Small intestine (tissue), 7 donors: ENCODE measurements at regions not wholly inside any gene's neighbourhood (a gene's known extent, or its start where the extent isn't known, plus 50 kb on each side); places are given as distances from the start of the nearest gene placed in this dataset.

ENCODE experiments used
- DNase-seq, 2 donors: peaks; one replicate each; pipeline versions ENCODE4 v3.0.0 to v3.0.0-alpha.2; 2013
- FAIRE-seq: peaks from 2 replicates; lab custom pipeline; 2012; peaks lifted over from hg19 to GRCh38; lab: Jason Lieb, UNC
- H3K27ac ChIP-seq, 3 donors: one replicate each; pipeline ENCODE4 v1.5.1; 2013; ENCODE audit warnings: low read length in 2 of 3, mild to moderate bottlenecking in 2 of 3, control low read depth in 1 of 3, inconsistent platforms in 1 of 3, low read depth in 1 of 3, moderate library complexity in 1 of 3
- H3K27me3 ChIP-seq, 3 donors: one replicate each; pipeline ENCODE4 v1.6.1; 2013; ENCODE audit warnings: low read length in 3 of 3, inconsistent platforms in 1 of 3; ENCODE audit not compliant: control insufficient read depth in 3 of 3, insufficient read depth in 3 of 3
- H3K36me3 ChIP-seq, 3 donors: one replicate each; pipeline ENCODE4 v1.6.1; 2013; ENCODE audit warnings: low read length in 3 of 3, inconsistent platforms in 1 of 3, low read depth in 1 of 3, mild to moderate bottlenecking in 1 of 3, moderate library complexity in 1 of 3; ENCODE audit not compliant: control insufficient read depth in 3 of 3, insufficient read depth in 2 of 3
- H3K4me1 ChIP-seq, 3 donors: one replicate each; pipeline ENCODE4 v1.6.1; 2013; ENCODE audit warnings: low read length in 2 of 3, inconsistent platforms in 1 of 3, low read depth in 1 of 3, mild to moderate bottlenecking in 1 of 3, moderate library complexity in 1 of 3; ENCODE audit not compliant: control insufficient read depth in 3 of 3, insufficient read depth in 2 of 3
- H3K4me3 ChIP-seq, 3 donors: one replicate each; pipeline ENCODE4 v1.5.1; 2013; ENCODE audit warnings: low read length in 3 of 3, control low read depth in 1 of 3, inconsistent platforms in 1 of 3, low read depth in 1 of 3, mild to moderate bottlenecking in 1 of 3, moderate library complexity in 1 of 3
- H3K9me3 ChIP-seq, 2 donors: one replicate each; pipeline ENCODE4 v1.6.1; 2013; ENCODE audit warnings: low read depth in 1 of 2, low read length in 1 of 2; ENCODE audit not compliant: control insufficient read depth in 2 of 2, insufficient read depth in 1 of 2
- WGBS, 3 donors: extraction: QIAGEN DNeasy Blood & Tissue Kit; methylation state at CpG; one replicate each; pipeline ENCODE4 v1.1.7; 2013; 5-methylcytosine and 5-hydroxymethylcytosine counted together
- donor health status: healthy with polysubstance abuse.
- donor health status: control.
- donor health status: control.
- donor health status: Bipolar disorder and iron deficiency.
- donor health status: healthy.

DNA sequence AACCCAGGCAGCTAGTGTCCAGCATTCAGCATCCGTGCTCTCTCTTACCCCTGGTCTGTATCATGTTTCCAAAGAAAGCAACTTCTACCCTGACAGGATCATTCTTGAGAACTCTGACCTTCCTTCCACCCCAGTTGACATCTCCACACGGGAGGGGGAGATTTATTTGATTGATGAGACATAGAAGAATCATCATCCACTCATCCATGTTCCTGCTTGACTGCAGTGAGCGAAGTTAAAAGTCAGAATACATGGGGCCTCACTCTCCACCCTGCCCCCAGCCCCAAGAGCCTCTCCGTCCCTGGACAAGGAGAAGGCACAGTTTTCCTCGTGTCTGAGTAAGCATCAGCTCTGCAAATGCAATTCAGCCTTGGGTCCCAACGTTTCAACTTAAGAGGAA is 356.0 kb upstream of the TNP1 start:
- H3K4me1 ChIP-seq, result no peaks in the 10 kb centered on the region
- DNase-seq (no peak), FAIRE-seq (no peak)
- WGBS, 3 donors, result 61 to 71% (median 67%) methylated on average over 6 of the region's 6 CpGs
- no peaks in the 10 kb centered on the region for H3K36me3 ChIP-seq
- H3K27ac ChIP-seq, result no peak overlapping the region
- no peaks in the 10 kb centered on the region for H3K9me3 ChIP-seq
- H3K4me3 ChIP-seq, result no peak overlapping the region
- no peaks in the 10 kb centered on the region for H3K27me3 ChIP-seq

- Histone ChIP-seq H3K27ac (no peak overlapping the region), H3K27me3 (no peaks in the 10 kb centered on the region), H3K36me3 (no peaks in the 10 kb centered on the region), H3K9me3 (no peaks in the 10 kb centered on the region), H3K4me1 (no peaks in the 10 kb centered on the region), H3K4me3 (no peak overlapping the region)
- no peak for DNase-seq
- no peak for FAIRE-seq
- WGBS, 3 donors, result 81 to 91% (median 89%) methylated on average over 1 of the region's 1 CpG
These were observed 349.0 kb upstream of the TNP1 start for GRCh38 chr2:217208867-217209266.

DNA sequence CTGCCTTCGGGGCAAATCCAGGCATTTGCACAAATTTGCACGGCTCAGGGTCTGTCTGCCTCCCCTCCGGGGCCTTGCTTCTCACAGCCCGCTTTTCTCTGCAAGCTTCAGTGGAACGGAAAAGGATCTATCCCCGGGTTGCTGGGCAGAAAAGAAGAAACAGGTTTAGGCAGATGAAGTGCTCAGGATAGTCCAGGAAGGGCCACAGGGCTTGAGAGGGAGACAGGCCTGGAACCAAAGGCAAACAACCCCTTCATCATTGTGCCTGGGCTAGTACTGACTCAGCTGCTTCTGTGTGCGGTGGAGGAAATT is 347.8 kb upstream of the TNP1 start:
- Histone ChIP-seq H3K9me3 (no peaks in the 10 kb centered on the region), H3K27ac (no peak overlapping the region), H3K4me3 (no peak overlapping the region), H3K27me3 (no peaks in the 10 kb centered on the region), H3K36me3 (no peaks in the 10 kb centered on the region), H3K4me1 (no peaks in the 10 kb centered on the region)
- FAIRE-seq (no peak), DNase-seq (no peak)
- WGBS, 3 donors, result 84 to 88% (median 85%) methylated on average over 7 of the region's 7 CpGs

- DNase-seq (no peak), FAIRE-seq (no peak)
- H3K4me3 ChIP-seq, result no peak overlapping the region
- H3K27me3 ChIP-seq, result no peaks in the 10 kb centered on the region
- H3K9me3 ChIP-seq, result no peaks in the 10 kb centered on the region
- H3K4me1 ChIP-seq, result no peaks in the 10 kb centered on the region
- no peak overlapping the region for H3K27ac ChIP-seq
- 84 to 88% (median 88%) methylated on average over 14 of the region's 14 CpGs for WGBS, 3 donors
- H3K36me3 ChIP-seq, result no peaks in the 10 kb centered on the region
These were observed 347.2 kb upstream of the TNP1 start for GRCh38 chr2:217206907-217207698.

DNA sequence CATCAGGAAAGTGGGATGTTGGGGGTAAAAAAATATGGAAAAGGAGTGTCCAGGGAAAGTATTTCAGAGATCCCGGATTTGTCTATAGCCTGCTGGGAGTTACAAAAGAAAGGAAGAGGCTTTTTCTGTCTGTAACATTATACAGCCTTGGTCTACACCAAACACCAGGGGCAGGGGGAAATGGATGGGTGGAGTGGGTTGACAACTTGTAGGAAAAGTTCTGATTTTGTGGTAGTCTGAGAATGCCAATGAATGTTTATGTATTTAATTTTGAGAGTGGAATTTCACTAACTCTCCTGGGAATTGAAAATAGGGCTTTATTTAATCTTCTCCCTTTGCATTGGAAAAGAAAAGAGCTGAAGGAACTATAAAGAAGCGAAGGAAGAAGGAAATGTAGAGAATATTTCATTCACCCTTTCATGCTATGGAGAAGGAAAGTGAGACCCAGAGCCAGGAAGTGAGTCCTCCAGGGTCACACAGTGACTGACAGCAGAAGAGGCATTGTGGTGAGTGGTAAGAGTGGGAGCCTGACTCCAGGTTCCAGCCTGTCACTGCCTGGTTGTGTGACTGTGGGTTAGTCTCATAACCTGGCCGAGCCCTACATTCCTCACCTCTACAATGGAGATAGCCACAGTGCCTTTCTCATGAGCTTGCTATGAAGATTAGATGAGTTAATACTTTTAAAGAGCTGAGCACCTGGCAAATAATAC is 346.3 kb upstream of the TNP1 start:
- no peaks in the 10 kb centered on the region for H3K27me3 ChIP-seq
- 85 to 91% (median 86%) methylated on average over 3 of the region's 3 CpGs for WGBS, 3 donors
- FAIRE-seq (no peak), DNase-seq (no peak)
- H3K4me1 ChIP-seq, result no peaks in the 10 kb centered on the region
- H3K36me3 ChIP-seq, result no peaks in the 10 kb centered on the region
- no peak overlapping the region for H3K27ac ChIP-seq
- no peak overlapping the region for H3K4me3 ChIP-seq
- H3K9me3 ChIP-seq, result no peaks in the 10 kb centered on the region

GRCh38 chr2:217204358-217204757 is 344.5 kb upstream of the TNP1 start:
- H3K9me3 ChIP-seq, result no peaks in the 10 kb centered on the region
- no peak for DNase-seq
- H3K27me3 ChIP-seq, result no peaks in the 10 kb centered on the region
- WGBS, 3 donors, result 69 to 86% (median 70%) methylated on average over 2 of the region's 2 CpGs
- no peak for FAIRE-seq
- H3K36me3 ChIP-seq, result no peaks in the 10 kb centered on the region
- H3K4me3 ChIP-seq, result no peak overlapping the region
- H3K27ac ChIP-seq, result no peak overlapping the region
- no peaks in the 10 kb centered on the region for H3K4me1 ChIP-seq

GRCh38 chr2:217203086-217203485 is 343.2 kb upstream of the TNP1 start:
- Histone ChIP-seq H3K27ac (no peak overlapping the region), H3K27me3 (no peaks in the 10 kb centered on the region), H3K4me1 (no peaks in the 10 kb centered on the region), H3K9me3 (no peaks in the 10 kb centered on the region), H3K36me3 (no peaks in the 10 kb centered on the region), H3K4me3 (no peak overlapping the region)
- 83 to 93% (median 84%) methylated on average over 3 of the region's 3 CpGs for WGBS, 3 donors
- DNase-seq (no peak), FAIRE-seq (no peak)

- H3K36me3 ChIP-seq, result no peaks in the 10 kb centered on the region
- no peak overlapping the region for H3K27ac ChIP-seq
- H3K27me3 ChIP-seq, result peaks cover 0 to 3% (median 1%) of the 10 kb centered on the region in 3 donors
- DNase-seq, result no peak
- H3K9me3 ChIP-seq, result peaks cover 0 to 5% of the 10 kb centered on the region in 2 donors
- no peaks in the 10 kb centered on the region for H3K4me1 ChIP-seq
- no peak overlapping the region for H3K4me3 ChIP-seq
- no peak for FAIRE-seq
- WGBS, 3 donors, result 68 to 74% (median 73%) methylated on average over 2 of the region's 2 CpGs
These were observed 339.4 kb upstream of the TNP1 start for GRCh38 chr2:217199255-217199630.
